H9 (cell line): ENCODE measurements at regions not wholly inside any gene's neighbourhood (a gene's known extent, or its start where the extent isn't known, plus 50 kb on each side); places are given as distances from the start of the nearest gene placed in this dataset.

Source experiments
- DNase-seq: peaks from one replicate; pipeline ENCODE4 v3.0.0-alpha.2; 2017
- H2AFZ ChIP-seq: one replicate; pipeline ENCODE4 v1.6.1; 2013; ENCODE audit warnings: mild to moderate bottlenecking, low read length, control low read depth, moderate library complexity
- H2AK5ac ChIP-seq: 2 replicates; pipeline ENCODE4 v1.6.1; 2013; ENCODE audit warnings: low read length, control low read depth, mixed read lengths; ENCODE audit not compliant: insufficient read length
- H2BK120ac ChIP-seq: one replicate; pipeline ENCODE4 v1.6.1; 2013; ENCODE audit warnings: low read depth, mild to moderate bottlenecking, low read length, control low read depth, inconsistent platforms; ENCODE audit not compliant: poor library complexity, severe bottlenecking
- H2BK12ac ChIP-seq: 2 replicates; pipeline ENCODE4 v1.6.1; 2013; ENCODE audit warnings: low read length, control low read depth, mixed read lengths, low read depth; ENCODE audit not compliant: insufficient read length
- H2BK15ac ChIP-seq: 2 replicates; pipeline ENCODE4 v1.6.1; 2013; ENCODE audit warnings: low read depth, low read length, control low read depth
- H2BK20ac ChIP-seq: one replicate; pipeline ENCODE4 v1.6.1; 2013; ENCODE audit warnings: low read depth, mild to moderate bottlenecking, low read length, control low read depth, inconsistent platforms; ENCODE audit not compliant: poor library complexity, severe bottlenecking
- H2BK5ac ChIP-seq: 2 replicates; pipeline ENCODE4 v1.6.1; 2013; ENCODE audit warnings: low read length, control low read depth, mixed read lengths; ENCODE audit not compliant: insufficient read length
- H3K14ac ChIP-seq: 2 replicates; pipeline ENCODE4 v1.6.1; 2013; ENCODE audit warnings: low read length, control low read depth; ENCODE audit not compliant: insufficient read depth
- H3K18ac ChIP-seq: 2 replicates; pipeline ENCODE4 v1.6.1; 2013; ENCODE audit warnings: low read depth, mild to moderate bottlenecking, mixed read lengths, low read length, control low read depth; ENCODE audit not compliant: insufficient read length
- H3K23ac ChIP-seq: 2 replicates; pipeline ENCODE4 v1.6.1; 2013; ENCODE audit warnings: low read length, control low read depth, mixed read lengths, low read depth; ENCODE audit not compliant: insufficient read length
- H3K23me2 ChIP-seq: 2 replicates; pipeline ENCODE4 v1.6.1; 2013; ENCODE audit warnings: low read depth, mild to moderate bottlenecking, mixed read lengths, low read length, control low read depth; ENCODE audit not compliant: insufficient read length, poor library complexity, severe bottlenecking
- H3K27ac ChIP-seq: 2 replicates; pipeline ENCODE4 v1.5.1; 2013; ENCODE audit warnings: low read length, control low read depth, mixed read lengths, low read depth; ENCODE audit not compliant: insufficient read length
- H3K27me3 ChIP-seq: 2 replicates; pipeline ENCODE4 v1.6.1; 2013; ENCODE audit warnings: low read length, control low read depth, inconsistent platforms; ENCODE audit not compliant: insufficient read depth
- H3K4ac ChIP-seq: 2 replicates; pipeline ENCODE4 v1.6.1; 2013; ENCODE audit warnings: low read depth, mild to moderate bottlenecking, control low read depth, inconsistent platforms, low read length, moderate library complexity
- H3K4me1 ChIP-seq: 2 replicates; pipeline ENCODE4 v1.6.1; 2013; ENCODE audit warnings: low read length, control low read depth, inconsistent platforms; ENCODE audit not compliant: insufficient read depth
- H3K4me2 ChIP-seq: 2 replicates; pipeline ENCODE4 v1.6.1; 2013; ENCODE audit warnings: low read length, control low read depth, mixed read lengths; ENCODE audit not compliant: insufficient read length, insufficient read depth
- H3K56ac ChIP-seq: 2 replicates; pipeline ENCODE4 v1.6.1; 2013; ENCODE audit warnings: low read depth, mild to moderate bottlenecking, mixed read lengths, low read length, control low read depth; ENCODE audit not compliant: insufficient read length
- H3K79me1 ChIP-seq: 2 replicates; pipeline ENCODE4 v1.6.1; 2013; ENCODE audit warnings: low read depth, mild to moderate bottlenecking, moderate library complexity, low read length, control low read depth, inconsistent platforms; ENCODE audit not compliant: insufficient read depth, poor library complexity, severe bottlenecking
- H3K79me2 ChIP-seq: 2 replicates; pipeline ENCODE4 v1.6.1; 2013; ENCODE audit warnings: low read length, control low read depth, inconsistent platforms; ENCODE audit not compliant: insufficient read depth
- H3K9ac ChIP-seq: 2 replicates; pipeline ENCODE4 v1.6.1; 2013; ENCODE audit warnings: low read length, control low read depth, mixed read lengths; ENCODE audit not compliant: insufficient read length; ENCODE audit errors: extremely low read depth
- H3K9me3 ChIP-seq: one replicate; pipeline ENCODE4 v1.6.1; 2013; ENCODE audit warnings: low read depth, low read length, inconsistent platforms; ENCODE audit not compliant: control insufficient read depth
- H3T11ph ChIP-seq: one replicate; pipeline ENCODE4 v1.6.1; 2013; ENCODE audit warnings: mild to moderate bottlenecking, low read length, control low read depth, inconsistent platforms
- H4K20me1 ChIP-seq: one replicate; pipeline ENCODE4 v1.6.1; 2013; ENCODE audit not compliant: control insufficient read depth, insufficient read length, insufficient read depth
- H4K5ac ChIP-seq: 2 replicates; pipeline ENCODE4 v1.6.1; 2013; ENCODE audit warnings: low read depth, mild to moderate bottlenecking, mixed read lengths, low read length, control low read depth; ENCODE audit not compliant: insufficient read length
- H4K8ac ChIP-seq: replicated peaks from 2 replicates; pipeline ENCODE4 v1.6.1; 2013; ENCODE audit warnings: low read length, control low read depth, mixed read lengths, low read depth; ENCODE audit not compliant: insufficient read length
- H4K91ac ChIP-seq: 2 replicates; pipeline ENCODE4 v1.6.1; 2013; ENCODE audit warnings: low read depth, mild to moderate bottlenecking, moderate library complexity, mixed read lengths, low read length, control low read depth; ENCODE audit not compliant: insufficient read length
- H3K27ac Mint-ChIP-seq, 3 experiments: 2 replicates in 2 of 3; 3 replicates in 1 of 3; pipeline ENCODE4 v1.8.0; 2020 to 2021; ENCODE audit warnings: mixed read lengths in 3 of 3, mild to moderate bottlenecking in 1 of 3, moderate library complexity in 1 of 3
- H3K27me3 Mint-ChIP-seq: 2 replicates; pipeline ENCODE4 v1.8.0; 2021; ENCODE audit warnings: low read depth, mild to moderate bottlenecking, moderate library complexity, mixed read lengths
- H3K36me3 Mint-ChIP-seq, 3 experiments: 2 replicates in 2 of 3; 3 replicates in 1 of 3; pipeline ENCODE4 v1.8.0; 2020 to 2021; ENCODE audit warnings: low read depth in 3 of 3, mixed read lengths in 3 of 3; ENCODE audit not compliant: insufficient read depth in 1 of 3
- H3K4me1 Mint-ChIP-seq, 2 experiments: 2 replicates each; pipeline ENCODE4 v1.8.0; 2020; ENCODE audit warnings: mixed read lengths in 2 of 2
- H3K4me3 Mint-ChIP-seq, 2 experiments: 2 replicates in 1 of 2; 3 replicates in 1 of 2; pipeline ENCODE4 v1.8.0; 2020 to 2021; ENCODE audit warnings: mild to moderate bottlenecking in 2 of 2, mixed read lengths in 2 of 2, moderate library complexity in 1 of 2
- H3K9me3 Mint-ChIP-seq, 2 experiments: 2 replicates in 1 of 2; 3 replicates in 1 of 2; pipeline ENCODE4 v1.8.0; 2020; ENCODE audit warnings: mild to moderate bottlenecking in 2 of 2, mixed read lengths in 2 of 2, moderate library complexity in 1 of 2
- CTCF ChIP-seq: fragments of 200-600 bp; sonication (generic); conservative IDR thresholded peaks from 3 replicates; pipeline ENCODE4 v1.8.0; 2021; ENCODE audit warnings: antibody characterized with exemption, mild to moderate bottlenecking
- WGBS: extraction: QIAGEN DNeasy Blood & Tissue Kit; methylation state at CpG from one replicate; pipeline ENCODE4 v1.1.7; 2013; ENCODE audit warnings: missing lambda C conversion rate, low lambda C conversion rate, mixed read lengths; ENCODE audit not compliant: insufficient read length; ENCODE audit errors: extremely low coverage; 5-methylcytosine and 5-hydroxymethylcytosine counted together

- Histone ChIP-seq H3K23me2 (no peaks in the 10 kb centered on the region), H4K91ac (no peak overlapping the region), H3K27me3 (no peaks in the 10 kb centered on the region), H2AK5ac (no peak overlapping the region), H3K79me1 (no peaks in the 10 kb centered on the region), H3K79me2 (no peaks in the 10 kb centered on the region), H3K4ac (no peak overlapping the region), H2BK12ac (no peak overlapping the region), H3K9me3 (no peaks in the 10 kb centered on the region), H3K4me1 (no peaks in the 10 kb centered on the region), H3K14ac (no peak overlapping the region), H3K18ac (no peak overlapping the region), H2BK15ac (no peak overlapping the region), H3K23ac (no peak overlapping the region), H2BK120ac (no peak overlapping the region), H3K9ac (no peak overlapping the region), H2AFZ (no peak overlapping the region), H3K4me2 (no peak overlapping the region), H3K56ac (no peak overlapping the region), H4K8ac (no peak overlapping the region), H3T11ph (no peak overlapping the region), H2BK5ac (no peak overlapping the region), H4K20me1 (no peaks in the 10 kb centered on the region), H3K27ac (no peak overlapping the region), H2BK20ac (no peak overlapping the region), H4K5ac (no peak overlapping the region)
- Mint-ChIP-seq H3K27ac (no peak overlapping the region), H3K27me3 (no peaks in the 10 kb centered on the region), H3K9me3 (no peaks in the 10 kb centered on the region; a peak in 1 of 5 replicates), H3K4me1 (peaks cover 3 to 8% of the 10 kb centered on the region in 2 experiments; a peak in 2 of 4 replicates), H3K4me3 (no peak overlapping the region), H3K36me3 (no peaks in the 10 kb centered on the region)
- no peak for DNase-seq
- WGBS, result no CpG with 5 or more reads among the region's 6 CpGs
- no peak for TF ChIP-seq CTCF
Measured at GRCh38 chr7:46747869-46748576, 827.0 kb upstream of the IGFBP3 start.
